IPS-15b (cell line): ENCODE measurements at regions not wholly inside any gene's neighbourhood (a gene's known extent, or its start where the extent isn't known, plus 50 kb on each side); places are given as distances from the start of the nearest gene placed in this dataset.

ENCODE experiments used
- H3K27me3 ChIP-seq: one replicate; pipeline ENCODE4 v1.6.1; 2013; ENCODE audit warnings: low read length; ENCODE audit not compliant: control insufficient read depth, insufficient read depth
- H3K36me3 ChIP-seq: one replicate; pipeline ENCODE4 v1.6.1; 2013; ENCODE audit warnings: low read length; ENCODE audit not compliant: control insufficient read depth, insufficient read depth
- H3K4me1 ChIP-seq: one replicate; pipeline ENCODE4 v1.6.1; 2013; ENCODE audit warnings: mild to moderate bottlenecking, low read length; ENCODE audit not compliant: control insufficient read depth, insufficient read depth
- H3K4me3 ChIP-seq: one replicate; pipeline ENCODE4 v1.5.1; 2013; ENCODE audit warnings: low read depth, low read length
- H3K9ac ChIP-seq: one replicate; pipeline ENCODE4 v1.6.1; 2013; ENCODE audit warnings: low read depth, mild to moderate bottlenecking, low read length
- H3K9me3 ChIP-seq: one replicate; pipeline ENCODE4 v1.6.1; 2013; ENCODE audit warnings: mild to moderate bottlenecking, low read length; ENCODE audit not compliant: control insufficient read depth, insufficient read depth

GRCh38 chr5:167643631-167644280, 647.7 kb upstream of the WWC1 start:
- no peak overlapping the region for H3K4me3 ChIP-seq
- no peaks in the 10 kb centered on the region for H3K9me3 ChIP-seq

DNA sequence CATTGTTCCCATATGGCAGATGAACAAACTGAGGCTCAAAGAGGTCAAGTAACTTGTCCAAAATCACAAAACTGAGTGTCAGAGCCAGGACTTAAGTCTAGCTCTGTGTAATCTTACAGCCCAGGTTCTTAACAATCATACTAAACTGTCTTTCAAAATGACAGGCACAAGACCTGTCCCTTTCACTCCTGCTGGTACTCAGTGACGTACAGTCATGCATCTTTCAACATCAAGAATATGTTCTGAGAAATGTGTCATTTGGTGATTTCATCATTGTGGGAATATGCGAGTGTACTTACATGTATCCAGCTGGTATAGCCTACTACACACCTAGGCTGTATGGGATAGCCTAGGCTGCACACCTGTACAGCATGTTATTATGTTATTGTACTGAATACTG, 646.8 kb upstream of the WWC1 start:
- no peaks in the 10 kb centered on the region for H3K4me1 ChIP-seq
- H3K9ac ChIP-seq: no peak overlapping the region
- H3K36me3 ChIP-seq: no peaks in the 10 kb centered on the region
- no peaks in the 10 kb centered on the region for H3K27me3 ChIP-seq
- no peaks in the 10 kb centered on the region for H3K9me3 ChIP-seq
- no peak overlapping the region for H3K4me3 ChIP-seq

More at GRCh38 chr5:167643631-167644280, 647.7 kb upstream of the WWC1 start:
- Histone ChIP-seq H3K36me3 (no peaks in the 10 kb centered on the region), H3K4me1 (no peaks in the 10 kb centered on the region), H3K27me3 (no peaks in the 10 kb centered on the region), H3K9ac (no peak overlapping the region)

DNA sequence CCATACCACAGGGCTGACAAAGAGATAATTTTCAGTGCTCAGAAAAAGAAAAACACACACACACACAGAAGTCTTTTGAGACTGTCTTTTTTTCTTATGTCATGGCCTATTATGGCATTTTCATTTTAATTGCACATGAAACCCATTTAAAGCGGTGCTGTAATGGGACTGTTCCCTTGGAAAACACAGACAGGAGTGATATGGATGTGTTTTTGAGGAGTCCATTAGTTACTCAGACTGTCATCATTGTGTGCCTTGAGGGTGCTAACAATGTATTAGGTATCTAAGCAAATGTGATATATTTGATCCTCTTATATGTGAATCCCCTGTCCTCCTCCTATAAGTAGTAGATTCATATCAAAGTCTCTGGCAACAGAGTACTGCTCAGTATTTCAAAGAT, 642.0 kb upstream of the WWC1 start:
- H3K36me3 ChIP-seq: no peaks in the 10 kb centered on the region
- H3K27me3 ChIP-seq: no peaks in the 10 kb centered on the region
- no peaks in the 10 kb centered on the region for H3K4me1 ChIP-seq
- H3K9me3 ChIP-seq: no peaks in the 10 kb centered on the region
- no peak overlapping the region for H3K9ac ChIP-seq
- H3K4me3 ChIP-seq: no peak overlapping the region

DNA sequence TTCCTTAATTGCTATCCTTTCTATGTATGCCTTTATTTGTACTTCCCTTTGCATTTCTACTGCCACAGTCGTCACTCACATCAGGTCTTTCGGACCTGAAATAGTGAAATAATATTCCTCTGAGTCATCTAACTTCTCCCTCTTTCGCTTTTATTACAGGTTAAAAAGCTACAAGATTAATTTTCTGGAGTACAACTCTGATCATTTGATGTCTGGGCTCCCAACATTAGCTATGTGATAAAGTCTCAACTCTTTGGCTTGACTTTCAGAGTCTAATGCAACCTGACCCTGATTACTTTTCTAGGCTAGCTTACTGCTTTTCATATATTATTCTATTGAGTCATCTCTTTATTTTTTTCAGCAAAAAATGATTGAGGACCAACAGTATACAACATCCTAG, 638.8 kb upstream of the WWC1 start:
- no peak overlapping the region for H3K9ac ChIP-seq
- no peak overlapping the region for H3K4me3 ChIP-seq
- no peaks in the 10 kb centered on the region for H3K9me3 ChIP-seq

GRCh38 chr5:167653645-167654106, 637.8 kb upstream of the WWC1 start:
- Histone ChIP-seq H3K4me3 (no peak overlapping the region), H3K9me3 (no peaks in the 10 kb centered on the region), H3K36me3 (no peaks in the 10 kb centered on the region), H3K9ac (no peak overlapping the region), H3K4me1 (no peaks in the 10 kb centered on the region), H3K27me3 (no peaks in the 10 kb centered on the region)

More for the DNA sequence above, 638.8 kb upstream of the WWC1 start:
- Histone ChIP-seq H3K36me3 (no peaks in the 10 kb centered on the region), H3K27me3 (no peaks in the 10 kb centered on the region), H3K4me1 (no peaks in the 10 kb centered on the region)

- Histone ChIP-seq H3K9me3 (no peaks in the 10 kb centered on the region), H3K4me3 (no peak overlapping the region), H3K27me3 (no peaks in the 10 kb centered on the region), H3K4me1 (no peaks in the 10 kb centered on the region), H3K36me3 (no peaks in the 10 kb centered on the region), H3K9ac (no peak overlapping the region)
These were observed 634.4 kb upstream of the WWC1 start for GRCh38 chr5:167657016-167657415.

- no peak overlapping the region for H3K9ac ChIP-seq
- no peaks in the 10 kb centered on the region for H3K27me3 ChIP-seq
- H3K4me3 ChIP-seq: no peak overlapping the region
- H3K9me3 ChIP-seq: no peaks in the 10 kb centered on the region
- no peaks in the 10 kb centered on the region for H3K4me1 ChIP-seq
- H3K36me3 ChIP-seq: no peaks in the 10 kb centered on the region
These were observed 632.6 kb upstream of the WWC1 start for GRCh38 chr5:167658889-167659288.

GRCh38 chr5:167661605-167662004, 629.8 kb upstream of the WWC1 start:
- no peaks in the 10 kb centered on the region for H3K4me1 ChIP-seq
- H3K4me3 ChIP-seq: no peak overlapping the region
- H3K36me3 ChIP-seq: no peaks in the 10 kb centered on the region
- no peaks in the 10 kb centered on the region for H3K27me3 ChIP-seq
- H3K9me3 ChIP-seq: no peaks in the 10 kb centered on the region
- H3K9ac ChIP-seq: no peak overlapping the region

DNA sequence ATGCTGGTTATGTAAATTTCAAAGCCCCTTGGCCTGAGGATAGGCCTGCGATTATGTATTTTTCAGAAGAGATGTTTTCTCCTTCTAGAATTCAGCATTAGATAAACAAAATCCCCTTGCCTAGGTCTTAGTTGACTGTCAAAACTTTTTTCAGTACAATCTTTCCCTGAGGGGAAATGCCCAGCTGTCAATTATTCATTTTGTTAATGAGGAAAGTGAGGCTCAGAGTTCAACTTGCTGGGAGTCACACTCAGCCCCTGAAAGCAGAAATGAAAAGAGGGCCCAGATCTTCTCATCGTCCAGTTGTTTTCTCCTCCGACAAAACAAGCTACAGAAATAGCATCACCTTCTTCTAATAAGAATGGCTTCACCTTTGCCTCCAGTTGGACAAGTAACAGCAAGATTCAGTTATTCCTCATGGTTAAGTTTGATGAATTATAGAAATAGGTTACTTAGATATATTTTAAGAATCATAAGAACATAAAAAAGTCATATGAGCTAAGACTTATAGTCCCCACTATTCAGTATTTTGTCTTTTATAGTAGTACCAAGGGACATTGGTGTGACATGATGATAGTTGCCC, 627.1 kb upstream of the WWC1 start:
- Histone ChIP-seq H3K9me3 (no peaks in the 10 kb centered on the region), H3K4me1 (no peaks in the 10 kb centered on the region), H3K4me3 (no peak overlapping the region), H3K9ac (no peak overlapping the region), H3K27me3 (no peaks in the 10 kb centered on the region), H3K36me3 (no peaks in the 10 kb centered on the region)

GRCh38 chr5:167665841-167666375, 625.5 kb upstream of the WWC1 start:
- no peaks in the 10 kb centered on the region for H3K9me3 ChIP-seq
- no peak overlapping the region for H3K9ac ChIP-seq
- no peak overlapping the region for H3K4me3 ChIP-seq
- H3K27me3 ChIP-seq: no peaks in the 10 kb centered on the region
- H3K36me3 ChIP-seq: no peaks in the 10 kb centered on the region
- H3K4me1 ChIP-seq: no peaks in the 10 kb centered on the region

DNA sequence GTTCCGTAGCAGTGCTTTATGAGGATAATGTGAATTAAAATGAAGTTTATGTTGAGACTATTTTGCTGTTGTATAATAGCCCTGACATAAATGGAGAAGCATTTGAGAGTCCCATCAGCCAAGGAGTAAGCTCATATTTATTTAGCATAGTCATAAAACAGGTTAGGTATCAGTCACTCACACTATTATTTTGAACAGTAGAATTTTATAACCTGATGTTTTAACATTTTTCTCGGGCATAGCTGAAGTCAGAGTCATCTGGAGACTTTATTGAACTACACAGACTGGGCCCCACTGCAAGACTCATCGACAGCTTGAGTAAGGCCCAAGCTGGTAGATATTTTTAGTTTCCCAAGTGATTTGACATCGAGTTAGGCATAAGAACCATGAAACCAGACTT, 620.3 kb upstream of the WWC1 start:
- H3K9ac ChIP-seq: no peak overlapping the region
- H3K9me3 ChIP-seq: no peaks in the 10 kb centered on the region
- no peaks in the 10 kb centered on the region for H3K36me3 ChIP-seq
- H3K4me1 ChIP-seq: no peaks in the 10 kb centered on the region
- H3K4me3 ChIP-seq: no peak overlapping the region
- no peaks in the 10 kb centered on the region for H3K27me3 ChIP-seq

DNA sequence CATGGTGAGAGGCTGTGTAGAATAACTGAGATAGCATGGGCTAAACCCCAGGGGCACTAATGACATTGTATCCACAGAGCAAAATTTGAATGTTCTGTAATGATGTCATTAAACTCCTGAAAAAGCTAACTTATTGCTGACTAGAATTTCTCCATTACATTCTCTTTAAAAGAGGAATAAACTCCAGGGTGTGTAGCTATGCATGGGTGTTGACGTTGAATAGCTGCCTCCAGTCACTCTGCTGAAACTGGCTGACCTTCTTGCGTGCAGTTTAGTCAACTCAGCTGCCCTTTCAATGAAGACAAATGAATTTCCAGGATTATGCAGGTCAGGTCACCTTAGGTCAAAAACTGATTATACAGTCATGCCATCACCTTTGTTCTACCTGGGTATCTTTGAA, 617.5 kb upstream of the WWC1 start:
- Histone ChIP-seq H3K36me3 (no peaks in the 10 kb centered on the region), H3K9ac (no peak overlapping the region), H3K27me3 (no peaks in the 10 kb centered on the region), H3K4me1 (no peaks in the 10 kb centered on the region), H3K4me3 (no peak overlapping the region), H3K9me3 (no peaks in the 10 kb centered on the region)
